Astrocyte of the cerebellum (primary cell): ENCODE measurements at regions not wholly inside any gene's neighbourhood (a gene's known extent, or its start where the extent isn't known, plus 50 kb on each side); places are given as distances from the start of the nearest gene placed in this dataset.

Experiments used
- DNase-seq: peaks from one replicate; pipeline ENCODE4 v3.0.0-alpha.2; 2011; ENCODE audit warnings: low read depth
- H3K4me3 ChIP-seq: 2 replicates; pipeline ENCODE4 v1.5.1; 2011; ENCODE audit warnings: mild to moderate bottlenecking, low read depth, low read length, moderate library complexity
- CTCF ChIP-seq: IDR thresholded peaks from 2 replicates; pipeline ENCODE4 v1.5.1; 2012; ENCODE audit warnings: low read length, low read depth, moderate library complexity, mild to moderate bottlenecking; ENCODE audit errors: missing control alignments
- in situ Hi-C: cut with HindIII; loops from 2 replicates; pipeline ENCODE4 v1.10.0; 2017; ENCODE audit warnings: low sequenced_read_pairs

- in situ Hi-C loops, result no loop called here
- no peak overlapping the region for H3K4me3 ChIP-seq
- no peak for DNase-seq
- TF ChIP-seq CTCF, result no peak
Observed at GRCh38 chr4:137608085-137608484, 75.8 kb upstream of the PCDH18 start.

GRCh38 chr4:137602436-137602835 lies 70.1 kb upstream of the PCDH18 start:
- no peak for DNase-seq
- no peak for TF ChIP-seq CTCF
- in situ Hi-C loops, result no loop called here

GRCh38 chr4:137601934-137602333 lies 69.6 kb upstream of the PCDH18 start:
- H3K4me3 ChIP-seq, result no peak overlapping the region
- no peak for TF ChIP-seq CTCF
- no peak for DNase-seq
- in situ Hi-C loops, result no loop called here

More at GRCh38 chr4:137602436-137602835, 70.1 kb upstream of the PCDH18 start:
- H3K4me3 ChIP-seq, result no peak overlapping the region

- in situ Hi-C loops, result no loop called here
- no peak for DNase-seq
- no peak overlapping the region for H3K4me3 ChIP-seq
- TF ChIP-seq CTCF, result no peak
Observed at GRCh38 chr4:137599734-137600133, 67.4 kb upstream of the PCDH18 start.

GRCh38 chr4:137597752-137598430 lies 65.6 kb upstream of the PCDH18 start:
- no peak for TF ChIP-seq CTCF
- DNase-seq, result no peak
- in situ Hi-C loops, result no loop called here
- no peak overlapping the region for H3K4me3 ChIP-seq

GRCh38 chr4:137587796-137588195 lies 55.5 kb upstream of the PCDH18 start:
- no peak for DNase-seq
- in situ Hi-C loops, result no loop called here
- TF ChIP-seq CTCF, result no peak
- no peak overlapping the region for H3K4me3 ChIP-seq

- in situ Hi-C loops, result no loop called here
- no peak overlapping the region for H3K4me3 ChIP-seq
- no peak for TF ChIP-seq CTCF
- no peak for DNase-seq
Observed at GRCh38 chr4:137583671-137584070, 51.4 kb upstream of the PCDH18 start.
